ENCODE measurements at regions not wholly inside any gene's neighbourhood (a gene's known extent, or its start where the extent isn't known, plus 50 kb on each side); places are given as distances from the start of the nearest gene placed in this dataset.

DNA sequence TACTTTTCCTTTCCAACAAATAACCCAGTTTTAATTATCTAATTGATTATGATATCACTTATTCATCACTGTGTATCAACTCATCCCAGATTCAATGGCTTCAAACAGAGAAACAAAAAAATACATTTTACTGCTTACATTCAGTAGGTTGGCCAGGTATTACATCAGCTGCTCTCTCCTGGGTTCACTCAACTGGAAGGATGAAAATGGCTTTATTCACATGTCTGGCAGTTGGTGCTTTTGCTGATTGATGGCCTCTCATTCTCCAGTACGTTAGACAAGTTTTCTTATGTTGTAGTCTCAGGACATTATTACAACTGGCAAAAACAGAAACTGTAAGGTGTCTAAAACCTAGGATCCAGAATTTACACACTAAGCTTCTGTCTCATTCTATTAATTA, 811.0 kb upstream of the ALCAM start:
- Histone ChIP-seq H2AFZ (ENCODE audit: low read length) (no peak overlapping the region), H3K56ac (replicated peaks; ENCODE audit: insufficient read length, low read depth, low read length) (no peak overlapping the region), H2BK5ac (ENCODE audit: low read depth, low read length) (no peak overlapping the region), H3K9ac (replicated peaks in 1 of 4; ENCODE audit: extremely low read depth in 1 of 4, low read depth in 3 of 4, low read length in 3 of 4) (no peak overlapping the region), H3K23me2 (ENCODE audit: low read depth, low read length) (no peaks in the 10 kb centered on the region), H3K36me3 (ENCODE audit: control insufficient read depth in 2 of 4, insufficient read depth in 4 of 4, low read length in 3 of 4) (no peaks in the 10 kb centered on the region), H3K14ac (ENCODE audit: insufficient read length) (no peak overlapping the region), H3K79me1 (ENCODE audit: low read depth, low read length) (no peaks in the 10 kb centered on the region), H3K4ac (replicated peaks; ENCODE audit: insufficient read length, low read depth, low read length) (no peak overlapping the region), H2BK120ac (replicated peaks; ENCODE audit: low read depth, low read length) (no peak overlapping the region), H3K18ac (ENCODE audit: extremely low read depth, low read length) (no peak overlapping the region), H4K20me1 (replicated peaks in 1 of 2; ENCODE audit: control insufficient read depth in 1 of 2, insufficient read depth in 2 of 2, low read length in 2 of 2) (no peaks in the 10 kb centered on the region), H2AK5ac (ENCODE audit: low read depth, low read length) (no peak overlapping the region), H3K23ac (ENCODE audit: insufficient read length) (no peak overlapping the region), H3K4me3 (ENCODE audit: extremely low read depth in 1 of 4, insufficient read depth in 2 of 4, low read depth in 3 of 4, low read length in 4 of 4) (no peak overlapping the region), H2BK15ac (ENCODE audit: low read length) (no peak overlapping the region), H4K8ac (ENCODE audit: extremely low read depth, insufficient read depth, low read length) (no peak overlapping the region), H4K5ac (ENCODE audit: insufficient read length, low read depth, low read length) (no peak overlapping the region), H2BK20ac (ENCODE audit: low read length) (no peak overlapping the region), H3K9me3 (ENCODE audit: insufficient read depth in 2 of 2, low read depth in 1 of 2, low read length in 1 of 2) (no peaks in the 10 kb centered on the region), H3K4me2 (ENCODE audit: insufficient read depth in 1 of 2, low read depth in 2 of 2, low read length in 2 of 2) (no peak overlapping the region), H4K91ac (replicated peaks; ENCODE audit: insufficient read length, low read length) (no peak overlapping the region), H3K27me3 (replicated peaks in 1 of 4; ENCODE audit: control insufficient read depth in 3 of 4, extremely low read depth in 1 of 4, insufficient read depth in 3 of 4, low read length in 3 of 4) (no peaks in the 10 kb centered on the region; a peak in 1 of 7 replicates), H3K4me1 (replicated peaks in 1 of 4; ENCODE audit: control insufficient read depth in 3 of 4, insufficient read depth in 4 of 4, low read length in 3 of 4) (no peaks in the 10 kb centered on the region), H2BK12ac (ENCODE audit: low read depth, low read length) (no peak overlapping the region), H3K27ac (ENCODE audit: low read depth, low read length) (no peak overlapping the region), H3K79me2 (ENCODE audit: control insufficient read depth in 1 of 2, insufficient read depth in 2 of 2, low read length in 2 of 2) (no peaks in the 10 kb centered on the region)
- POLR2A ChIA-PET (ENCODE audit: partially characterized antibody): interaction anchor here (1.1 kb wide), 1 partner anchor 10 kb away, joined by 3 read pairs; no protein-coding TSS in a partner anchor
- FAIRE-seq: no peak
- WGBS, 2 experiments (ENCODE audit: extremely low coverage in 1 of 2, insufficient coverage in 1 of 2, insufficient read length in 1 of 2, insufficient replicate concordance in 2 of 2, low coverage in 1 of 2, low lambda C conversion rate in 2 of 2, missing lambda C conversion rate in 1 of 2): 93% methylated on average over 1 of the region's 1 CpG; no CpG with 5 or more reads in 1 of the 2 experiments
- CTCF ChIA-PET (ENCODE audit: partially characterized antibody): interaction anchor here (1.5 kb wide), 1 partner anchor 41 kb away, joined by 5 read pairs; no protein-coding TSS in a partner anchor
- no peak for DNase-seq (ENCODE audit: low read depth in 1 of 2, low spot score in 2 of 2)
- TF ChIP-seq RFX5 (IDR thresholded peaks at IDR 0.05; ENCODE audit: borderline replicate concordance, low read depth, low read length) (no peak), CHD1 (IDR thresholded peaks at IDR 0.05; ENCODE audit: low read depth, low read length) (no peak), TCF12 (IDR thresholded peaks at IDR 0.05; ENCODE audit: low read depth, low read length) (no peak)
